Breast epithelium (tissue), 4 donors: ENCODE measurements at regions not wholly inside any gene's neighbourhood (a gene's known extent, or its start where the extent isn't known, plus 50 kb on each side); places are given as distances from the start of the nearest gene placed in this dataset.
"Not testable (repeated sequence)": the region's sequence is repeated elsewhere in the genome, so short reads cannot be mapped to it uniquely, and the experiment has no call there.

ENCODE experiments used
- DNase-seq, 2 donors: peaks; one replicate each; pipeline ENCODE4 v3.0.0-alpha.2; 2019; ENCODE audit warnings: low spot score in 2 of 2
- H3K27ac ChIP-seq, 2 donors: fragments of 200-600 bp; sonication (generic) in 1 of 2; one replicate each; pipeline ENCODE4 v1.5.1; 2016 to 2019; ENCODE audit warnings: mild to moderate bottlenecking in 1 of 2
- H3K27me3 ChIP-seq, 2 donors: fragments of 200-600 bp; sonication (generic) in 1 of 2; one replicate each; pipeline versions ENCODE4 v1.5.1 to v1.6.0; 2017 to 2019; ENCODE audit warnings: control low read depth in 1 of 2, mild to moderate bottlenecking in 1 of 2
- H3K36me3 ChIP-seq: fragments of 200-600 bp; one replicate; pipeline ENCODE4 v1.5.1; 2019
- H3K4me1 ChIP-seq, 2 donors: fragments of 200-600 bp; sonication (generic); one replicate each; pipeline ENCODE4 v1.5.1; 2016 to 2019; ENCODE audit warnings: control low read depth in 1 of 2
- H3K4me3 ChIP-seq, 3 donors: fragments of 200-600 bp; sonication (generic); 1 replicate in 2 of 3; 2 replicates in 1 of 3; pipeline ENCODE4 v1.5.1; 2016 to 2019; ENCODE audit warnings: mild to moderate bottlenecking in 3 of 3, moderate library complexity in 2 of 3
- H3K9me3 ChIP-seq, 2 donors: fragments of 200-600 bp; sonication (generic) in 1 of 2; one replicate each; pipeline ENCODE4 v1.5.1; 2016 to 2019; ENCODE audit warnings: control low read depth in 1 of 2
- CTCF ChIP-seq, 3 donors: fragments of 450-650 bp; IDR thresholded peaks; one replicate each; pipeline ENCODE4 v1.5.1; 2016 to 2017; ENCODE audit warnings: antibody characterized with exemption in 3 of 3, mild to moderate bottlenecking in 3 of 3, moderate library complexity in 3 of 3
- POLR2A ChIP-seq: fragments of 450-650 bp; IDR thresholded peaks from one replicate; pipeline ENCODE4 v1.6.1; 2016; ENCODE audit warnings: antibody characterized with exemption, mild to moderate bottlenecking, moderate library complexity
- POLR2AphosphoS5 ChIP-seq, 3 donors: sonication (generic); formaldehyde crosslinking; IDR thresholded peaks; one replicate each; pipeline ENCODE4 v1.6.1; 2017; ENCODE audit warnings: antibody characterized with exemption in 3 of 3
- intact Hi-C: fragments of 100-400 bp; cut with DNase I; formaldehyde crosslinking; loops from one replicate; pipeline ENCODE4 v1.15.1; 2023; ENCODE audit warnings: low total_unique reads

- no peaks in the 10 kb centered on the region for H3K4me1 ChIP-seq
- no peaks in the 10 kb centered on the region for H3K36me3 ChIP-seq
- no peak overlapping the region for H3K4me3 ChIP-seq
- TF ChIP-seq POLR2A (no peak), POLR2AphosphoS5 (IDR thresholded peaks at IDR 0.05) (no peak), CTCF (IDR thresholded peaks at IDR 0.05) (no peak)
- no peak overlapping the region for H3K27ac ChIP-seq
- H3K27me3 ChIP-seq = no peaks in the 10 kb centered on the region
- no peaks in the 10 kb centered on the region for H3K9me3 ChIP-seq
- intact Hi-C loops = loop anchor here (5.0 kb wide), 1 partner anchor 1152 kb away; the partner anchor contains the start of gene TP53AIP1
- DNase-seq = no peak
Observed at GRCh38 chr11:127789927-127790326, 789.4 kb upstream of the KIRREL3 start.

GRCh38 chr11:127772938-127773337, 772.4 kb upstream of the KIRREL3 start:
- H3K27ac ChIP-seq, DNase-seq, intact Hi-C loops, H3K27me3 ChIP-seq, H3K4me1 ChIP-seq, H3K36me3 ChIP-seq, H3K4me3 ChIP-seq, H3K9me3 ChIP-seq: not testable (repeated sequence)

GRCh38 chr11:127768931-127769330, 768.4 kb upstream of the KIRREL3 start:
- H3K4me1 ChIP-seq, H3K4me3 ChIP-seq, H3K27ac ChIP-seq, intact Hi-C loops, H3K9me3 ChIP-seq, H3K36me3 ChIP-seq, H3K27me3 ChIP-seq, DNase-seq: not testable (repeated sequence)

- intact Hi-C loops = no loop called here
- Histone ChIP-seq H3K36me3 (no peaks in the 10 kb centered on the region), H3K4me1 (no peaks in the 10 kb centered on the region), H3K4me3 (no peak overlapping the region), H3K9me3 (no peaks in the 10 kb centered on the region), H3K27me3 (no peaks in the 10 kb centered on the region), H3K27ac (no peak overlapping the region)
- TF ChIP-seq CTCF (IDR thresholded peaks at IDR 0.05) (no peak), POLR2AphosphoS5 (IDR thresholded peaks at IDR 0.05) (no peak)
- DNase-seq = no peak
Observed at GRCh38 chr11:127766734-127767133, 766.2 kb upstream of the KIRREL3 start.

- Histone ChIP-seq H3K27me3 (no peaks in the 10 kb centered on the region), H3K36me3 (no peaks in the 10 kb centered on the region), H3K4me1 (no peaks in the 10 kb centered on the region), H3K27ac (no peak overlapping the region), H3K9me3 (no peaks in the 10 kb centered on the region), H3K4me3 (no peak overlapping the region)
- no peak for DNase-seq
- intact Hi-C loops = no loop called here
- TF ChIP-seq POLR2AphosphoS5 (IDR thresholded peaks at IDR 0.05) = no peak
- TF ChIP-seq CTCF (IDR thresholded peaks at IDR 0.05) = no peak
- no peak for TF ChIP-seq POLR2A
Observed at GRCh38 chr11:127738771-127739286, 738.3 kb upstream of the KIRREL3 start.

GRCh38 chr11:127737499-127737898, 736.9 kb upstream of the KIRREL3 start:
- H3K27me3 ChIP-seq = no peaks in the 10 kb centered on the region
- H3K36me3 ChIP-seq = no peaks in the 10 kb centered on the region
- intact Hi-C loops = no loop called here
- H3K4me1 ChIP-seq = no peaks in the 10 kb centered on the region
- TF ChIP-seq CTCF (IDR thresholded peaks at IDR 0.05) (no peak), POLR2AphosphoS5 (IDR thresholded peaks at IDR 0.05) (no peak), POLR2A (no peak)
- H3K9me3 ChIP-seq = no peaks in the 10 kb centered on the region
- no peak overlapping the region for H3K27ac ChIP-seq
- no peak for DNase-seq
- no peak overlapping the region for H3K4me3 ChIP-seq
